ENCODE measurements at regions not wholly inside any gene's neighbourhood (a gene's known extent, or its start where the extent isn't known, plus 50 kb on each side); places are given as distances from the start of the nearest gene placed in this dataset.

- DNase-seq (ENCODE audit: low read depth), result no peak
Measured at GRCh38 chr10:120960725-120961124, 109.6 kb downstream of the WDR11 start.

GRCh38 chr10:120961795-120962755 is 110.9 kb downstream of the WDR11 start:
- DNase-seq (ENCODE audit: low read depth), result no peak

- DNase-seq (ENCODE audit: low read depth), result no peak
Measured at GRCh38 chr10:120962756-120963593, 111.8 kb downstream of the WDR11 start.

- no peak for DNase-seq (ENCODE audit: low read depth)
Measured at GRCh38 chr10:120963594-120964220, 112.5 kb downstream of the WDR11 start.

GRCh38 chr10:120966657-120967045 is 115.5 kb downstream of the WDR11 start:
- DNase-seq (ENCODE audit: low read depth), result no peak

- no peak for DNase-seq (ENCODE audit: low read depth)
Measured at GRCh38 chr10:120969219-120969645, 118.1 kb downstream of the WDR11 start.

- DNase-seq (ENCODE audit: low read depth), result no peak
Measured at GRCh38 chr10:120970595-120971529, 119.7 kb downstream of the WDR11 start.

GRCh38 chr10:120971671-120972070 is 120.5 kb downstream of the WDR11 start:
- no peak for DNase-seq (ENCODE audit: low read depth)

GRCh38 chr10:120972259-120972658 is 121.1 kb downstream of the WDR11 start:
- no peak for DNase-seq (ENCODE audit: low read depth)

GRCh38 chr10:120975072-120975867 is 124.1 kb downstream of the WDR11 start:
- DNase-seq (ENCODE audit: low read depth), result no peak

- no peak for DNase-seq (ENCODE audit: low read depth)
Measured at GRCh38 chr10:120975868-120976225, 124.7 kb downstream of the WDR11 start.

- no peak for DNase-seq (ENCODE audit: low read depth)
Measured at GRCh38 chr10:120977897-120978296, 126.7 kb downstream of the WDR11 start.

GRCh38 chr10:120978589-120979252 is 127.6 kb downstream of the WDR11 start:
- DNase-seq (ENCODE audit: low read depth), result no peak

- DNase-seq (ENCODE audit: low read depth), result peak; percentile 6
Measured at GRCh38 chr10:120979435-120980278, 128.5 kb downstream of the WDR11 start.

GRCh38 chr10:120980279-120981255 is 129.4 kb downstream of the WDR11 start:
- DNase-seq (ENCODE audit: low read depth), result no peak

GRCh38 chr10:120981601-120982391 is 130.6 kb downstream of the WDR11 start:
- DNase-seq (ENCODE audit: low read depth), result no peak

- DNase-seq (ENCODE audit: low read depth), result no peak
Measured at GRCh38 chr10:120982507-120982906, 131.3 kb downstream of the WDR11 start.

Data from activated T-cell treated with anti-CD3 and anti-CD28 coated beads for 24 hours (primary cell).